ENCODE measurements at regions not wholly inside any gene's neighbourhood (a gene's known extent, or its start where the extent isn't known, plus 50 kb on each side); places are given as distances from the start of the nearest gene placed in this dataset.
A peak's percentile ranks its signal among the peaks of the same experiment; 100 is the strongest.
"Not testable (repeated sequence)": the region's sequence is repeated elsewhere in the genome, so short reads cannot be mapped to it uniquely, and the experiment has no call there.

DNA sequence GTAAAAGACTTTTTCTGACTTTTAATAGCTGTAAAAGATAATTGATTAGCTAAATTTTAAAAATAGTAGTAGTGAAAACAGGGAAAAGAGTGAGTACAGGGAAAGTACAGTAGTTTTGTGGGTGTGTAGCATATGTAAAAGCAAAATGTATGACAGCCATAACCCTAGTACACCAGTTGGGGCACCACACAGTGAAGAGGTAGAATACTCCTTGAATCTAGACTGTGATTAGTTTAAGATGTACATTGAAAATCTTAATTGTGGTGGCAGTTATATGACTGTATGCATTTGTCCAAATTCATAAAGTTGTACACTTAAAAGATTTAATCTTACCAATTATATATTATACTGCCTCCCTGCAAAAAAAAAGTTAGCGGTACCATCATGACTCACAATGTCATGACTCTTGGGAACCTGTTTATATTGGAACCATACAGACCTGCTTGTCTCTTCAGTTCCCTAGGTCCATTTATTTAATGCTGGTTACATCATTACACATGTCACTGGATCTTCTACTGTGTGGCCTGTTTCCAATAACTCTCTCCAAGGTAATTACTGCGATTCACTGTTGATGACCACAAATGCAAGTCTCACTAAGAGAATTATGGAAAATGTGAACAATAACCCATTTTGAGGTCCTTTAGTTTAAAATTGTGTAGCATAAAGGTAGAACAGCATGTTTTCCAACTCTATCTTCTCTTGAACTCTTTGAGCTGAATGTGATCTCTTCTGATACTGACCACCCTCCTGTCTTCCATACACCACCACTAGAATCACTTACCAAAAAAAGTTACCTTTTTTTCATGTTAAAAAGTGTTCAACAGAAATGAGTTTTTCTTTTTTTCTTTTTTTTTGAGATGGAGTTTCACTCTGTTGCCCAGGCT is 264.2 kb upstream of the AMIGO2 start:
- Mint-ChIP-seq H3K4me1 (peaks cover 6 to 23% (median 15%) of the 10 kb centered on the region in 3 donors), H3K9me3 (no peaks in the 10 kb centered on the region), H3K4me3 (no peak overlapping the region), H3K27ac (peak overlapping the region in 1 of 2 donors; percentile 3), H3K27me3 (no peaks in the 10 kb centered on the region), H3K36me3 (peaks cover 2% of the 10 kb centered on the region)
- ChIA-PET POLR2A (no interaction called here), CTCF (no interaction called here)
- Histone ChIP-seq H3K4me3 (ENCODE audit: control insufficient read depth in 1 of 2, extremely low read depth in 1 of 2, low read length in 1 of 2) (no peak overlapping the region), H3K36me3 (ENCODE audit: control insufficient read depth in 2 of 2, extremely low read depth in 1 of 2, insufficient read depth in 1 of 2, low read length in 1 of 2) (no peaks in the 10 kb centered on the region), H3K27me3 (replicated peaks in 1 of 2; ENCODE audit: control insufficient read depth in 2 of 2, extremely low read depth in 1 of 2, insufficient read depth in 2 of 2, low read length in 1 of 2) (no peaks in the 10 kb centered on the region), H3K9me3 (no peaks in the 10 kb centered on the region), H3K27ac (ENCODE audit: low read length) (no peak overlapping the region), H3K4me1 (ENCODE audit: control insufficient read depth in 1 of 2, extremely low read depth in 1 of 2, insufficient read depth in 2 of 2, low read length in 2 of 2) (peaks cover 0 to 6% of the 10 kb centered on the region in 2 experiments)
- 100% methylated on average over 1 of the region's 2 CpGs for WGBS (ENCODE audit: insufficient coverage)
- DNase-seq (no peak), ATAC-seq (replicated peaks in 1 of 4) (no peak)

DNA sequence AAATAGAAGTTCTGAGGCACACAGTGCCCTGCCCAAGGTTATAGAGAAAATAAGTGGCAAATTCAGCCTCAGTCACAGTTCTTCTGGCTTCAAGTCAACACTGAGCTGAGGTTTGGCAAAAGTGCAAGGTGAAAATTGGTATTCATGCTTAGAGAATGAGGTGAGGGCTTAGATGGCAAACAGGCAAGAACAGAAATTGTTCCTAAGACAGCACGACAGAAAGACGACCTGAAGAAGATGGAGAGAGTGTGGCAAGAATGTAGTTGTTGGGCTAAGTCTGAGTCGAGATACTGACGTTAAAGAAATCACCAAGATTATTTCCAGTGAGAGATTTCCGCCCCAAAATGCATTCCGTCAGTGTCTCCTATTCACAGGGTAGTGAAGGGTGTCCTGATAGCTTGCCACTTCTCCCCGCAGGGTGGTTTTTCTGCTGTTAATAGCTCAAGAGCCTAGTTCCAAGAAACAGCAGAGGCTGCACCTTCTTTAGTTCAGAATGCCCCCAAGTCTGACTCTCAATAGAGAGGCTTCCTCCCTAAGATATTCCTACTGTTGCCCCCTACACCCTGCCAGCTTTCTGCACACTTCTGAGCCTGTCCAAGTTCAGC is 260.8 kb upstream of the AMIGO2 start:
- 96% methylated on average over 6 of the region's 7 CpGs for WGBS (ENCODE audit: insufficient coverage)

DNA sequence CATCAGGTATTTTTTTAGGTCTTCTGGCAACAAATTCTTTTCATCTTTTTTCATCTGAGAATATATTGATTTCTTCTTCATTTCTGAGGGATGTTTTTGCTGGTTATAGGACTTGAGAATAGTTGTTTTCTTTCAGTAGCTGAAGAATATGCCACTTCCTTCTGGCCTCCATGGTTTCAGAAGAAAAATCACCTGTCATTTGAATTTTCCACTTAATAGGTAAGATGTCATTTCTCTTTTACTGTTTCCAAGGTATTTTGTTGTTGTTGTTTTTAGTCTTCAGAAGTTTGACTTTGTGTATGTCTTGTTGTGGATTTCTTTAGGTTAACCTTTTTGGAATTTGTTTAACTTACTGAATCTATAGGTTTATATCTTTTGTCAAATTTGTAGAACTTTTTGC is 257.8 kb upstream of the AMIGO2 start:
- Mint-ChIP-seq H3K9me3 (peaks cover 3 to 14% (median 6%) of the 10 kb centered on the region in 3 donors), H3K4me1 (peaks cover 9 to 18% (median 12%) of the 10 kb centered on the region in 3 donors), H3K27me3 (no peaks in the 10 kb centered on the region), H3K27ac (peak overlapping the region in 1 of 2 donors; percentile 28), H3K36me3 (peaks cover 4% of the 10 kb centered on the region), H3K4me3 (no peak overlapping the region)
- Histone ChIP-seq H3K27me3 (replicated peaks in 1 of 2; ENCODE audit: control insufficient read depth in 2 of 2, extremely low read depth in 1 of 2, insufficient read depth in 2 of 2, low read length in 1 of 2) (no peaks in the 10 kb centered on the region), H3K4me1 (ENCODE audit: control insufficient read depth in 1 of 2, extremely low read depth in 1 of 2, insufficient read depth in 2 of 2, low read length in 2 of 2) (no peaks in the 10 kb centered on the region), H3K36me3 (ENCODE audit: control insufficient read depth in 2 of 2, extremely low read depth in 1 of 2, insufficient read depth in 1 of 2, low read length in 1 of 2) (no peaks in the 10 kb centered on the region), H3K9me3 (peaks cover 3% of the 10 kb centered on the region), H3K4me3 (ENCODE audit: control insufficient read depth in 1 of 2, extremely low read depth in 1 of 2, low read length in 1 of 2) (no peak overlapping the region), H3K27ac (ENCODE audit: low read length) (no peak overlapping the region)
- ATAC-seq (replicated peaks in 1 of 4): no peak
- CTCF ChIA-PET: no interaction called here
- no peak for DNase-seq
- POLR2A ChIA-PET: no interaction called here

More for the DNA sequence above, 260.8 kb upstream of the AMIGO2 start:
- Histone ChIP-seq H3K27ac (ENCODE audit: low read length) (no peak overlapping the region), H3K4me1 (ENCODE audit: control insufficient read depth in 1 of 2, extremely low read depth in 1 of 2, insufficient read depth in 2 of 2, low read length in 2 of 2) (no peaks in the 10 kb centered on the region), H3K4me3 (ENCODE audit: control insufficient read depth in 1 of 2, extremely low read depth in 1 of 2, low read length in 1 of 2) (no peak overlapping the region), H3K9me3 (peaks cover 3% of the 10 kb centered on the region), H3K36me3 (ENCODE audit: control insufficient read depth in 2 of 2, extremely low read depth in 1 of 2, insufficient read depth in 1 of 2, low read length in 1 of 2) (no peaks in the 10 kb centered on the region), H3K27me3 (replicated peaks in 1 of 2; ENCODE audit: control insufficient read depth in 2 of 2, extremely low read depth in 1 of 2, insufficient read depth in 2 of 2, low read length in 1 of 2) (no peaks in the 10 kb centered on the region)
- Mint-ChIP-seq H3K36me3 (peaks cover 6% of the 10 kb centered on the region), H3K4me3 (no peak overlapping the region), H3K27ac (peak overlapping the region in 1 of 2 donors; percentile 3), H3K9me3 (peaks cover 3 to 14% (median 6%) of the 10 kb centered on the region in 3 donors), H3K4me1 (peaks cover 3 to 15% (median 5%) of the 10 kb centered on the region in 3 donors), H3K27me3 (no peaks in the 10 kb centered on the region)
- CTCF ChIA-PET: interaction anchor here in 1 of 2 donors (0.6 kb wide), 1 partner anchor 23 kb away, joined by 3 read pairs; no protein-coding TSS in a partner anchor
- POLR2A ChIA-PET: no interaction called here
- DNase-seq: no peak
- no peak for ATAC-seq (replicated peaks in 1 of 4)

DNA sequence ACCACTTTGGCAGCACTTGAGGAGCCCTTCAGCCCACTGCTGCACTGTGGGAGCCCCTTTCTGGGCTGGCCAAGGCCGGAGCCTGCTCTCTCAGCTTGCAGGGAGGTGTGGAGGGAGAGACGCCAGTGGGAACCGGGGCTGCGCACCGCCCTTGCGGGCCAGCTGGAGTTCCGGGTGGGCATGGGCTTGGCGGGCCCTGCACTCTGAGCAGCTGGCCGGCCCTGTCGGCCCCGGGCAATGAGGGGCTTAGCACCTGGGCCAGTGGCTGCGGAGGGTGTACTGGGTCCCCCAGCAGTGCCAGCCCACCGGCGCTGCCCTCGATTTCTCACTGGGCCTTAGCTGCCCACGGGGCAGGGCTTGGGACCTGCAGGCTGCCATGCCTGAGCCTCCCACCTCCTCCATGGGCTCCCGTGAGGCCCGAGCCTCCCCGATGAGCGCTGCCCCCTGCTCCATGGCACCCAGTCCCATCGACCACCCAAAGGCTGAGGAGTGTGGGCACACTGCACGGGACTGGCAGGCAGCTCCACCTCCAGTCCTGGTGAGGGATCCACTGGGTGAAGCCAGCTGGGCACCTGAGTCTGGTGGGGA is 253.6 kb upstream of the AMIGO2 start:
- H3K27me3 Mint-ChIP-seq; H3K4me1 ChIP-seq (ENCODE audit: control insufficient read depth in 1 of 2, extremely low read depth in 1 of 2, insufficient read depth in 2 of 2, low read length in 2 of 2); H3K36me3 Mint-ChIP-seq; POLR2A ChIA-PET; H3K9me3 ChIP-seq; H3K27ac ChIP-seq (ENCODE audit: low read length); ATAC-seq (replicated peaks in 1 of 4); CTCF ChIA-PET; H3K4me3 ChIP-seq (ENCODE audit: control insufficient read depth in 1 of 2, extremely low read depth in 1 of 2, low read length in 1 of 2); H3K36me3 ChIP-seq (ENCODE audit: control insufficient read depth in 2 of 2, extremely low read depth in 1 of 2, insufficient read depth in 1 of 2, low read length in 1 of 2); H3K27ac Mint-ChIP-seq; H3K4me3 Mint-ChIP-seq; H3K27me3 ChIP-seq (replicated peaks in 1 of 2; ENCODE audit: control insufficient read depth in 2 of 2, extremely low read depth in 1 of 2, insufficient read depth in 2 of 2, low read length in 1 of 2); DNase-seq: not testable (repeated sequence)
- WGBS (ENCODE audit: insufficient coverage): 98% methylated on average over 21 of the region's 22 CpGs
- Mint-ChIP-seq H3K9me3 (peaks cover 3 to 17% (median 6%) of the 10 kb centered on the region in 3 donors), H3K4me1 (peaks cover 21 to 29% (median 27%) of the 10 kb centered on the region in 3 donors)

DNA sequence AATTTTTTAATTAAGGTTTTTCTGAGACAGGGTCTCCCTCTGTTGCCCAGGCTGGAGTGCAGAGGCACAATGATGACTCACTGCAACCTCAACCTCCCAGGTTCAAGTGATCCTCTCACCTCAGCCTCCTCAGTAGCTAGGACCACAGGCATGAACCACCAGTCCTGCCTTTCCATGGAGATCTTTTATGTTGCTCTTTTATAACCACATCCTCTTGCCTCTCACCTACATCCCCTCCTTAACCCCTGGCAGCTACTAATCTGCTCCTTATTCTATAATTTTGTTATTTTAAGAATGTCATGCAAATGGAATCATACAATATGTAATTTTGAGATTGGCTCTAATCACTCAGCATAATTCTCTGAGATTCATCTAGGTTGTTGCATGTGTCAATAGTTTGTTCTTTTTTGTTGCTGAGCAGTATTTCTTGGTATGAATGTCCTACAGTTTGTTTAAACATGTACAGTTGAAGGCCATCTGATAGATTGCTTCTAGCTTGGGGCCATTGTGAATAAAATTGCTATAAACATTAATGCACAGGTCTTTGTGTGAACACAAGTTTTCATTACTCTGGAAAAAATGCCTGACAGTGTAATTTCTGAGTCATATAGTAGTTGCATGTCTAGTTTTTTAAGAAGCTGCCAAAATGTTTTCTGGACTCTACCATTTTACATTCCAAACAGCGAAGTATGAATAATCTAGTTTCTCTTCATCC is 249.2 kb upstream of the AMIGO2 start:
- peak in 2 of 4 experiments; percentile 36 to 48 for ATAC-seq (replicated peaks in 1 of 4)
- peaks cover 17 to 27% (median 18%) of the 10 kb centered on the region in 3 donors for H3K4me1 Mint-ChIP-seq
- no peaks in the 10 kb centered on the region for H3K27me3 Mint-ChIP-seq
- Histone ChIP-seq H3K36me3 (ENCODE audit: control insufficient read depth in 2 of 2, extremely low read depth in 1 of 2, insufficient read depth in 1 of 2, low read length in 1 of 2) (no peaks in the 10 kb centered on the region), H3K9me3 (no peaks in the 10 kb centered on the region), H3K27ac (ENCODE audit: low read length) (no peak overlapping the region), H3K27me3 (replicated peaks in 1 of 2; ENCODE audit: control insufficient read depth in 2 of 2, extremely low read depth in 1 of 2, insufficient read depth in 2 of 2, low read length in 1 of 2) (no peaks in the 10 kb centered on the region), H3K4me3 (ENCODE audit: control insufficient read depth in 1 of 2, extremely low read depth in 1 of 2, low read length in 1 of 2) (no peak overlapping the region), H3K4me1 (ENCODE audit: control insufficient read depth in 1 of 2, extremely low read depth in 1 of 2, insufficient read depth in 2 of 2, low read length in 2 of 2) (peaks cover 0 to 6% of the 10 kb centered on the region in 2 experiments)
- DNase-seq: no peak
- CTCF ChIA-PET: no interaction called here
- H3K27ac Mint-ChIP-seq: peak overlapping the region; percentile 63 to 68
- peaks cover 0 to 3% (median 0%) of the 10 kb centered on the region in 3 donors for H3K9me3 Mint-ChIP-seq
- POLR2A ChIA-PET: no interaction called here
- H3K4me3 Mint-ChIP-seq: no peak overlapping the region
- H3K36me3 Mint-ChIP-seq: no peaks in the 10 kb centered on the region
- no CpG with 5 or more reads among the region's 1 CpG for WGBS (ENCODE audit: insufficient coverage)

DNA sequence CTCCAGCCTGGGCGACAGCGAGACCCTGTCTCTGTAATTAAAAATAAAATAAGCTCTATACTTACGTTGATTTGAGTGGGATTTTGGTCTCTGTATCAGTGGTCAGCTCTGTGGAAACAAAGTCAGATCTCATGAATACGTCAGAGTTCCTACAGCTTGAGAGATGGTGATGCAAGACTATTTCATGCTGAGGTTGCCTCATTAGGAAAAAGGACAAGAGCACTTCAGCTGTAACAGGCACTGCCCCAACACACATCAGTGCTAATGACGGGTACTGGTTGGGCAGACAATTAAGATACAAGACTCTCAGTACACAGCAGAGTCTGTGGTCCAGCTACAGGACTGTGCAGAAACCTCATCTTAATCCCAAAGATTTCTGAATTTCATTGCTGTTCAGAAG is 246.4 kb upstream of the AMIGO2 start:
- Mint-ChIP-seq H3K27ac (no peak overlapping the region), H3K36me3 (no peaks in the 10 kb centered on the region), H3K9me3 (peaks cover 0 to 3% (median 0%) of the 10 kb centered on the region in 3 donors), H3K4me1 (peaks cover 17 to 30% (median 20%) of the 10 kb centered on the region in 3 donors), H3K27me3 (no peaks in the 10 kb centered on the region), H3K4me3 (no peak overlapping the region)
- WGBS (ENCODE audit: insufficient coverage): 100% methylated on average over 1 of the region's 5 CpGs
- Histone ChIP-seq H3K27me3 (replicated peaks in 1 of 2; ENCODE audit: control insufficient read depth in 2 of 2, extremely low read depth in 1 of 2, insufficient read depth in 2 of 2, low read length in 1 of 2) (no peaks in the 10 kb centered on the region), H3K27ac (ENCODE audit: low read length) (no peak overlapping the region), H3K4me1 (ENCODE audit: control insufficient read depth in 1 of 2, extremely low read depth in 1 of 2, insufficient read depth in 2 of 2, low read length in 2 of 2) (peaks cover 0 to 6% of the 10 kb centered on the region in 2 experiments), H3K9me3 (no peaks in the 10 kb centered on the region), H3K4me3 (ENCODE audit: control insufficient read depth in 1 of 2, extremely low read depth in 1 of 2, low read length in 1 of 2) (no peak overlapping the region), H3K36me3 (ENCODE audit: control insufficient read depth in 2 of 2, extremely low read depth in 1 of 2, insufficient read depth in 1 of 2, low read length in 1 of 2) (no peaks in the 10 kb centered on the region)
- CTCF ChIA-PET: interaction anchor here in 1 of 2 donors (0.5 kb wide), 1 partner anchor 19 kb away, joined by 3 read pairs; no protein-coding TSS in a partner anchor
- no peak for DNase-seq
- ATAC-seq (replicated peaks in 1 of 4): no peak
- POLR2A ChIA-PET: no interaction called here

Data from T-cell (primary cell).